Loucy (cell line): ENCODE measurements at regions not wholly inside any gene's neighbourhood (a gene's known extent, or its start where the extent isn't known, plus 50 kb on each side); places are given as distances from the start of the nearest gene placed in this dataset.

Experiments used
- H2AFZ ChIP-seq: fragments of 200-600 bp; sonication (generic); 2 replicates; pipeline ENCODE4 v1.6.0; 2016; ENCODE audit warnings: antibody characterized with exemption, mild to moderate bottlenecking, low read length, moderate library complexity
- H3F3A ChIP-seq: fragments of 200-600 bp; 2 replicates; pipeline ENCODE4 v1.6.0; 2016; ENCODE audit warnings: antibody characterized with exemption, low read depth, mild to moderate bottlenecking
- H3K27me3 ChIP-seq: fragments of 200-600 bp; sonication (generic); 2 replicates; pipeline ENCODE4 v1.6.1; 2014; ENCODE audit warnings: low read length, mild to moderate bottlenecking; ENCODE audit not compliant: insufficient read depth, poor library complexity, severe bottlenecking
- H3K36me3 ChIP-seq: fragments of 200-600 bp; sonication (generic); 2 replicates; pipeline ENCODE4 v1.6.1; 2016; ENCODE audit warnings: low read length; ENCODE audit not compliant: insufficient read depth
- H3K4me1 ChIP-seq: fragments of 200-600 bp; sonication (generic); 2 replicates; pipeline ENCODE4 v1.5.1; 2014; ENCODE audit warnings: low read length, mild to moderate bottlenecking; ENCODE audit not compliant: insufficient read depth, poor library complexity, severe bottlenecking
- H3K4me2 ChIP-seq: fragments of 200-600 bp; sonication (generic); 2 replicates; pipeline ENCODE4 v1.6.0; 2014; ENCODE audit warnings: antibody characterized with exemption, low read length, low read depth, mild to moderate bottlenecking; ENCODE audit not compliant: poor library complexity, severe bottlenecking
- H3K4me3 ChIP-seq: fragments of 200-600 bp; sonication (generic); 2 replicates; pipeline ENCODE4 v1.5.1; 2014; ENCODE audit warnings: low read length, mild to moderate bottlenecking, mixed read lengths; ENCODE audit not compliant: poor library complexity, severe bottlenecking
- H3K79me2 ChIP-seq: fragments of 200-600 bp; sonication (generic); 2 replicates; pipeline ENCODE4 v1.6.1; 2014; ENCODE audit warnings: low read length; ENCODE audit not compliant: insufficient read depth
- H3K9ac ChIP-seq: fragments of 200-600 bp; sonication (generic); 2 replicates; pipeline ENCODE4 v1.6.0; 2014; ENCODE audit warnings: mild to moderate bottlenecking, low read depth, low read length, moderate library complexity; ENCODE audit not compliant: poor library complexity, severe bottlenecking
- H3K9me2 ChIP-seq: fragments of 200-600 bp; sonication (generic); replicated peaks from 2 replicates; pipeline ENCODE4 v1.6.1; 2016; ENCODE audit warnings: low read depth, low read length, mixed read lengths
- H3K9me3 ChIP-seq: fragments of 200-600 bp; sonication (generic); 2 replicates; pipeline ENCODE4 v1.6.1; 2014; ENCODE audit warnings: mild to moderate bottlenecking, antibody characterized with exemption, low read length, low read depth; ENCODE audit not compliant: insufficient read depth
- H4K20me1 ChIP-seq: fragments of 200-600 bp; sonication (generic); 2 replicates; pipeline ENCODE4 v1.6.0; 2014; ENCODE audit warnings: antibody characterized with exemption, low read length, mild to moderate bottlenecking; ENCODE audit not compliant: insufficient read depth, poor library complexity, severe bottlenecking
- CTCF ChIP-seq: fragments of 200-600 bp; sonication (generic); conservative IDR thresholded peaks from 2 replicates; pipeline ENCODE4 v1.5.1; 2014; ENCODE audit warnings: mild to moderate bottlenecking, antibody characterized with exemption, low read length
- EZH2phosphoT487 ChIP-seq: fragments of 200-600 bp; IDR thresholded peaks from 2 replicates; pipeline ENCODE4 v1.6.1; 2018; ENCODE audit warnings: antibody characterized with exemption, mild to moderate bottlenecking, moderate library complexity, borderline replicate concordance

DNA sequence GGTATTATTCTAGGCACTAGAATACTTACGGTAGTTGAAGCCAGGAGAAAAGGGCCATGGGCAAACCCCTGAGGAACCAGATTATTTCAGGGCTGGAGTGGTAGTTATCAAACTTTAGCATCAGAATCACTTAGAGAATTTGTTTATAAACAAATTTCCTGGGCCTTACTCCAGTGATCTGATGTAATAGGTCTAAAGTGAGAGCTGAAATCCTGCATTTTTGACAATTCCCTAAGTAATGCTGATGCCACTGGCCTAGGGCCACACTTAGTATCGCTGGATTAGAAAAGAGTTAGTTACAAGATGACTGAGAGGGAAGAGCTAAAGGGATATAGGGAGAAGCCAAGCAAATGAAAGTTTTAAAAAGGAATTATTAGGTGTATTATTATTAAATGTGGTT is 412.5 kb upstream of the THRB start:
- Histone ChIP-seq H3K4me2 (no peak overlapping the region), H3K4me1 (no peaks in the 10 kb centered on the region), H3K27me3 (no peaks in the 10 kb centered on the region), H3K4me3 (no peak overlapping the region), H2AFZ (no peak overlapping the region), H3K9me2 (no peaks in the 10 kb centered on the region), H3K9ac (no peak overlapping the region), H4K20me1 (no peaks in the 10 kb centered on the region), H3K9me3 (no peaks in the 10 kb centered on the region), H3K79me2 (no peaks in the 10 kb centered on the region), H3F3A (no peaks in the 10 kb centered on the region), H3K36me3 (no peaks in the 10 kb centered on the region)
- TF ChIP-seq EZH2phosphoT487 (no peak), CTCF (no peak)

DNA sequence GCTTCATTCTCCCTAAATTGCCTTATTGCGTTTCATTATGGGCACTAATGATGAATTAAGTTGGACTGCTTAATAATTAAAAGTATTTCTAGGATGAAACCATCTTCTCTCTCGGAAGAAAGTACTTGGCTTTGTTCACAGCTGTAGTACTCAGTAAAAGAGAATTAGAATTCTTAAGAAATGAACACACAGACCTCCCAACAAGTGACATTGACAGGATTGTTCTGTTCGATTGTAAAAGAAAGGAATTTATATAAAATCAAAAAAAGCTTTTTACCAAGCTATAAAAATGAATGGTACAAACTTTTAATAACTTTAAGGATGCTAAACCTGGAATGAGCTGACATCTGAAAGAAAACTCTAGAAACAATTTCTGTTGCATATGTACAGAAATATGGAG is 416.4 kb upstream of the THRB start:
- Histone ChIP-seq H3K9ac (no peak overlapping the region), H2AFZ (no peak overlapping the region), H3F3A (no peaks in the 10 kb centered on the region), H3K79me2 (no peaks in the 10 kb centered on the region), H4K20me1 (no peaks in the 10 kb centered on the region), H3K9me2 (no peaks in the 10 kb centered on the region), H3K4me2 (no peak overlapping the region), H3K4me1 (no peaks in the 10 kb centered on the region), H3K9me3 (no peaks in the 10 kb centered on the region), H3K27me3 (no peaks in the 10 kb centered on the region), H3K4me3 (no peak overlapping the region), H3K36me3 (no peaks in the 10 kb centered on the region)
- TF ChIP-seq CTCF: no peak
- no peak for TF ChIP-seq EZH2phosphoT487

DNA sequence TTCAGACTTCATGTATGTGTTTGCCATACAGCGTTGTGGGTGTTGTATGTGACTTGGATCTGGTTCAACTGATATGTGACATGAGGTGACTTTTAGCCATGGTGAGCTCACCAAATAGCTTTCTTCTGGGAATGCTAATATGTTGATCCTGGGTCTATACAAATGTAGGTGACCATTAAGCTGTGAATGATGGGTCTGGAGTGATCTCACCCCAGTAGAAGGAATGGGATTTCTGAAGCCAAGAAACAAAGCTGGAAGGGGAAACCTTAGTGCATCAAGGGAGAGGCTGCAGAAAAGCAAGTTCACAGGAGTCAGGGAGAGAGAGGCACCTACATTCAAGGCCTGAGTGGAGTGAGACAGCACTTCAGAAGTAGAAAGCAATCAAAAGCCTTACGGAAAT is 421.0 kb upstream of the THRB start:
- Histone ChIP-seq H3K27me3 (no peaks in the 10 kb centered on the region), H3K9ac (no peak overlapping the region), H2AFZ (no peak overlapping the region), H3K79me2 (no peaks in the 10 kb centered on the region), H3F3A (no peaks in the 10 kb centered on the region), H3K36me3 (no peaks in the 10 kb centered on the region), H4K20me1 (no peaks in the 10 kb centered on the region), H3K4me2 (no peak overlapping the region), H3K4me1 (no peaks in the 10 kb centered on the region), H3K4me3 (no peak overlapping the region), H3K9me3 (no peaks in the 10 kb centered on the region), H3K9me2 (no peaks in the 10 kb centered on the region)
- no peak for TF ChIP-seq CTCF
- no peak for TF ChIP-seq EZH2phosphoT487
